SK-N-SH (cell line): ENCODE measurements at regions not wholly inside any gene's neighbourhood (a gene's known extent, or its start where the extent isn't known, plus 50 kb on each side); places are given as distances from the start of the nearest gene placed in this dataset.

ENCODE experiments used
- CTCF ChIA-PET: fragments of 300-600, 350-600 bp; formaldehyde crosslinking; extraction: SDS; loops from one replicate; lab custom pipeline; 2021; lab: Yijun Ruan, JAX
- POLR2A ChIA-PET: fragments of 350-600 bp; sonication (Branson Sonifier 250); formaldehyde crosslinking; extraction: SDS; loops from one replicate; lab custom pipeline; 2020; ENCODE audit warnings: antibody characterized with exemption, inconsistent platforms; lab: Yijun Ruan, JAX
- DNase-seq: peaks from one replicate; pipeline ENCODE4 v3.0.0; 2012
- H2AFZ ChIP-seq: fragments of 200-600 bp; sonication (generic); 2 replicates; pipeline ENCODE4 v1.8.1; 2016; ENCODE audit warnings: antibody characterized with exemption, mild to moderate bottlenecking, low read depth
- H3F3A ChIP-seq: fragments of 200-600 bp; sonication (generic); replicated peaks from 2 replicates; pipeline ENCODE3; 2016; ENCODE audit warnings: antibody characterized with exemption, mild to moderate bottlenecking; ENCODE audit not compliant: insufficient read depth
- H3K27ac ChIP-seq, 2 experiments: fragments of 200-500 bp in 1 of 2; fragments of 200-600 bp in 1 of 2; sonication (Bioruptor generic) in 1 of 2; sonication (generic), shearing (Covaris generic) in 1 of 2; 2 replicates each; pipeline versions ENCODE4 v1.5.1 to v1.6.1; 2014 to 2016; ENCODE audit warnings: low read depth in 2 of 2, inconsistent platforms in 1 of 2, low read length in 1 of 2, mild to moderate bottlenecking in 1 of 2, mixed read lengths in 1 of 2
- H3K27me3 ChIP-seq: fragments of 200-600 bp; sonication (generic), shearing (Covaris generic); 2 replicates; pipeline ENCODE4 v1.6.1; 2016; ENCODE audit warnings: mixed run types; ENCODE audit not compliant: insufficient read depth
- H3K36me3 ChIP-seq, 2 experiments: fragments of 200-500 bp in 1 of 2; fragments of 200-600 bp in 1 of 2; sonication (Bioruptor generic) in 1 of 2; sonication (generic) in 1 of 2; replicated peaks in 1 of 2; 2 replicates each; pipeline versions ENCODE3 to v1.5.1; 2014 to 2016; ENCODE audit warnings: low read length in 1 of 2, mild to moderate bottlenecking in 1 of 2; ENCODE audit not compliant: insufficient read depth in 2 of 2, control insufficient read depth in 1 of 2
- H3K4me1 ChIP-seq, 2 experiments: fragments of 200-500 bp in 1 of 2; fragments of 200-600 bp in 1 of 2; sonication (Bioruptor generic) in 1 of 2; sonication (generic), shearing (Covaris generic) in 1 of 2; 2 replicates each; pipeline versions ENCODE4 v1.5.1 to v1.6.1; 2014 to 2016; ENCODE audit warnings: low read depth in 1 of 2, low read length in 1 of 2, mixed run types in 1 of 2; ENCODE audit not compliant: insufficient read depth in 2 of 2, control insufficient read depth in 1 of 2
- H3K4me2 ChIP-seq: fragments of 200-600 bp; sonication (generic), shearing (Covaris generic); 2 replicates; pipeline ENCODE4 v1.6.1; 2017; ENCODE audit warnings: mixed run types
- H3K4me3 ChIP-seq, 2 experiments: fragments of 200-500 bp in 1 of 2; fragments of 200-600 bp in 1 of 2; sonication (Bioruptor generic) in 1 of 2; sonication (generic), shearing (Covaris generic) in 1 of 2; 2 replicates each; pipeline versions ENCODE4 v1.5.1 to v1.8.1; 2014 to 2016; ENCODE audit warnings: low read depth in 2 of 2, inconsistent platforms in 1 of 2, low read length in 1 of 2, mild to moderate bottlenecking in 1 of 2, mixed read lengths in 1 of 2, moderate library complexity in 1 of 2
- H3K79me2 ChIP-seq: fragments of 200-600 bp; sonication (generic); 2 replicates; pipeline ENCODE4 v1.8.1; 2017; ENCODE audit warnings: mild to moderate bottlenecking; ENCODE audit not compliant: insufficient read depth
- H3K9ac ChIP-seq: fragments of 200-600 bp; sonication (generic); 2 replicates; pipeline ENCODE4 v1.6.1; 2017; ENCODE audit warnings: mixed run types
- H3K9me2 ChIP-seq: fragments of 200-600 bp; sonication (generic); 2 replicates; pipeline ENCODE4 v1.6.1; 2017; ENCODE audit warnings: mixed run types
- H3K9me3 ChIP-seq: fragments of 200-600 bp; sonication (generic); 2 replicates; pipeline ENCODE4 v1.6.1; 2017; ENCODE audit warnings: mixed run types, mild to moderate bottlenecking, moderate library complexity
- H4K20me1 ChIP-seq: fragments of 200-600 bp; sonication (generic); 2 replicates; pipeline ENCODE4 v1.6.1; 2017; ENCODE audit warnings: mild to moderate bottlenecking, mixed run types; ENCODE audit not compliant: insufficient read depth
- EP300 ChIP-seq, 2 experiments: IDR thresholded peaks; 2 replicates each; pipeline versions ENCODE4 v1.4.0 to v1.6.1; 2012; ENCODE audit warnings: borderline replicate concordance in 1 of 2, low read depth in 1 of 2, low read length in 1 of 2
- FOXM1 ChIP-seq: IDR thresholded peaks from 2 replicates; pipeline ENCODE4 v1.4.0; 2012; ENCODE audit warnings: low read depth, mild to moderate bottlenecking
- NFIC ChIP-seq: IDR thresholded peaks from 2 replicates; pipeline ENCODE4 v1.4.0; 2012; ENCODE audit warnings: borderline replicate concordance
- NRF1 ChIP-seq: IDR thresholded peaks from 2 replicates; pipeline ENCODE4 v1.6.1; 2012; ENCODE audit warnings: low read depth, mild to moderate bottlenecking, low read length
- RCOR1 ChIP-seq: fragments of 150-350 bp; IDR thresholded peaks from 2 replicates; pipeline ENCODE4 v1.6.1; 2017; ENCODE audit warnings: antibody characterized with exemption, low read length
- RXRA ChIP-seq: IDR thresholded peaks from 2 replicates; pipeline ENCODE4 v1.4.0; 2012; ENCODE audit warnings: low read depth, mild to moderate bottlenecking, borderline replicate concordance
- TAF1 ChIP-seq: IDR thresholded peaks from 2 replicates; pipeline ENCODE4 v1.6.1; 2012; ENCODE audit warnings: low read depth, mild to moderate bottlenecking, low read length, moderate library complexity, borderline replicate concordance
- YY1 ChIP-seq: IDR thresholded peaks from 2 replicates; pipeline ENCODE4 v1.4.0; 2012; ENCODE audit warnings: low read depth, mild to moderate bottlenecking
- WGBS: methylation state at CpG from one replicate; pipeline ENCODE4 v1.1.6; 2017; ENCODE audit warnings: low lambda C conversion rate; 5-methylcytosine and 5-hydroxymethylcytosine counted together
- TF ChIP-seq, protein P1 (sequence below): IDR thresholded peaks from 2 replicates; pipeline ENCODE4; 2012
- TF ChIP-seq, protein P2 (sequence below): IDR thresholded peaks from 2 replicates; pipeline ENCODE4 v1.6.1; 2012; ENCODE audit warnings: mild to moderate bottlenecking, low read depth, low read length, moderate library complexity
- TF ChIP-seq, protein P3 (sequence below): fragments of 150-350 bp; IDR thresholded peaks from 2 replicates; pipeline ENCODE4 v1.6.1; 2016; ENCODE audit warnings: mild to moderate bottlenecking, low read depth, low read length
- TF ChIP-seq, protein P4 (sequence below): IDR thresholded peaks from 2 replicates; pipeline ENCODE4 v1.4.0; 2012; ENCODE audit warnings: low read depth, borderline replicate concordance

DNA sequence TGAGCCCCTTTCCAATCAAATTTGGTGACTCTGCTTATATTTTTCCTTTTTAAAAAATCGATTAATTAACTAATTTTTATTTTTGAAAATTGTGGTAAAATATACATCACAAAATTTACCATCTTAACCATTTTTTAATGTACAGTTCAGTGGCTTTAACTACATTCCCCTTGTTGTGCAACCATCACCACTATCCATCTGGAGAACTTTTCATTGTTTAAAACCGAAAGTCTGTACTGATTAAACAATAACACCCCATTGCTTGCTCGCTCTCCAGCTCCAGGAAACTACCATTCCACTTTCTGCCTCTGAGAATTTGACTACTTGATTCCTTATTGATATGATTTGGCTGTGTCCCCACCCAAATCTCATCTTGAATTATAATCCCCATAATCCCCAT, 283.4 kb downstream of the C12orf75 start:
- POLR2A ChIA-PET = no interaction called here

DNA sequence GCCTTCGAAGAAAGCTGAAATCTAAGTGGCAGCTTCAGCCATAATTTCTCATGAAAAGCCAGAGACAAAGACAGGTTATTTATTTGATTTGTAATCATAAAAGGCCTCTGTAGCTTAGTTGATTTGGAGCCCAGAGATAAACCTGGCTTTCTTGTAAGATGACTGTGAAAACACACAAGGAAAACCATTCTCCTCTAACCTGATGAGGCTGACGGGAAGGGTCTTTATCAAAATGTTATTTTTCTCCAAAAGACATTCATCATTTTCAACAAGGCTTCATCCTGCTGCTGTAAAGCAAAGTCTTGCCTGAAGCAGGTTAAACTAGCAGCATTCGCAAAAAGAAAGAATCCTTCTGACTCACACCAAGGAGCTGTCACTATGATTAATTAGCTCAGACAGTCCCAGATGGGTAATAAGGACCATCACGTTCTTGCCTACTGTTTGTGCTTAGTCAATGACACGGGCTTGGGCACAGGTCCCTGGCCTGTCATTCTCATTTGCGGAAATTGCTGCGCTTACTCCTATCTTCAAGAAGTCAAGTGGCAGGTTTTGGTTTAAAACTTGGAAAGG, 286.6 kb downstream of the C12orf75 start:
- Histone ChIP-seq H2AFZ (0 out of 2 replicates have a peak overlapping the region, but pooled peaks have one; percentile 17), H3K36me3 (no peaks in the 10 kb centered on the region), H3F3A (no peaks in the 10 kb centered on the region), H3K9ac (no peak overlapping the region), H3K9me2 (no peaks in the 10 kb centered on the region), H3K9me3 (no peaks in the 10 kb centered on the region), H3K27ac (no peak overlapping the region), H3K79me2 (no peaks in the 10 kb centered on the region), H3K4me1 (no peaks in the 10 kb centered on the region), H3K27me3 (no peaks in the 10 kb centered on the region), H3K4me2 (no peak overlapping the region), H3K4me3 (no peak overlapping the region), H4K20me1 (no peaks in the 10 kb centered on the region)
- ChIA-PET CTCF (interaction anchor here (0.7 to 1.3 kb wide), 2 partner anchors 8 to 37 kb away, joined by 3 read pairs; no protein-coding TSS in a partner anchor), POLR2A (no interaction called here)
- TF ChIP-seq TAF1 = no peak
- TF ChIP-seq NFIC = no peak
- TF ChIP-seq, protein P1, sequence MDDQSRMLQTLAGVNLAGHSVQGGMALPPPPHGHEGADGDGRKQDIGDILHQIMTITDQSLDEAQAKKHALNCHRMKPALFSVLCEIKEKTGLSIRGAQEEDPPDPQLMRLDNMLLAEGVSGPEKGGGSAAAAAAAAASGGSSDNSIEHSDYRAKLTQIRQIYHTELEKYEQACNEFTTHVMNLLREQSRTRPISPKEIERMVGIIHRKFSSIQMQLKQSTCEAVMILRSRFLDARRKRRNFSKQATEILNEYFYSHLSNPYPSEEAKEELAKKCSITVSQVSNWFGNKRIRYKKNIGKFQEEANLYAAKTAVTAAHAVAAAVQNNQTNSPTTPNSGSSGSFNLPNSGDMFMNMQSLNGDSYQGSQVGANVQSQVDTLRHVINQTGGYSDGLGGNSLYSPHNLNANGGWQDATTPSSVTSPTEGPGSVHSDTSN = peak; percentile 36; the same call in 1 of the 2 replicates
- 58% methylated on average over 7 of the region's 7 CpGs for WGBS
- no peak for DNase-seq

More for the DNA sequence above, 283.4 kb downstream of the C12orf75 start:
- Histone ChIP-seq H3K9ac (no peak overlapping the region), H3K4me2 (no peak overlapping the region), H2AFZ (no peak overlapping the region), H3K27me3 (no peaks in the 10 kb centered on the region), H3K36me3 (no peaks in the 10 kb centered on the region), H3K9me2 (no peaks in the 10 kb centered on the region), H3K79me2 (no peaks in the 10 kb centered on the region), H3K27ac (no peak overlapping the region), H3F3A (no peaks in the 10 kb centered on the region), H4K20me1 (no peaks in the 10 kb centered on the region), H3K9me3 (no peaks in the 10 kb centered on the region), H3K4me1 (no peaks in the 10 kb centered on the region), H3K4me3 (no peak overlapping the region)
- CTCF ChIA-PET = interaction anchor here (0.8 to 1.5 kb wide), 3 partner anchors 9 to 522 kb away, joined by 3 to 5 read pairs (median 4); no protein-coding TSS in a partner anchor
- 55% methylated on average over 3 of the region's 3 CpGs for WGBS
- no peak for DNase-seq
- TF ChIP-seq RXRA = no peak

DNA sequence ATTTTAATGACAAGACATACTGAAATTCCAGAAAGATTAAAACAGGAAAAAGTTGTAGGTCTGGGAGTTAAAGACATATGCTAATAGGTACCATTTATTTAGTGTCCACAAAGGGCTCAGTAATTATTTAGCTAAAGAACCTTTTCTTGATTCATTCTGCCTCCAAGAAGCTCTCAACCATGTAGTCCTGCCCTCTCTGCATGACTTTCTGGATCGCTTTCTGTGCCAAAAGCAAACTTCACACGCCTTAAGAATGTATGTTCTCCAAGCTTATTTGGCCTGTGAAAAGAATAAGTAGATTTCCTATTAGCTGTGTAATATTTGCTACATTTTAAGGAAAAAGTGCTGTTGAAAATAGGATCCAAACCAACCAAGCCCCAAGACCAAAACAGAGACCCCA, 291.7 kb downstream of the C12orf75 start:
- no peaks in the 10 kb centered on the region for H3K4me1 ChIP-seq
- ChIA-PET POLR2A (no interaction called here), CTCF (interaction anchor here (1.2 to 1.3 kb wide), 2 partner anchors 9 to 11 kb away, joined by 4 read pairs; no protein-coding TSS in a partner anchor)
- H3K9ac ChIP-seq = no peak overlapping the region
- no peak overlapping the region for H2AFZ ChIP-seq
- no peak overlapping the region for H3K4me3 ChIP-seq
- H3F3A ChIP-seq = no peaks in the 10 kb centered on the region
- H3K27ac ChIP-seq = no peak overlapping the region
- no peaks in the 10 kb centered on the region for H3K36me3 ChIP-seq
- no peak for DNase-seq
- H4K20me1 ChIP-seq = no peaks in the 10 kb centered on the region
- no peaks in the 10 kb centered on the region for H3K9me2 ChIP-seq
- no peak for TF ChIP-seq RCOR1
- no peak for TF ChIP-seq TAF1
- TF ChIP-seq YY1 = no peak
- TF ChIP-seq, protein P2, sequence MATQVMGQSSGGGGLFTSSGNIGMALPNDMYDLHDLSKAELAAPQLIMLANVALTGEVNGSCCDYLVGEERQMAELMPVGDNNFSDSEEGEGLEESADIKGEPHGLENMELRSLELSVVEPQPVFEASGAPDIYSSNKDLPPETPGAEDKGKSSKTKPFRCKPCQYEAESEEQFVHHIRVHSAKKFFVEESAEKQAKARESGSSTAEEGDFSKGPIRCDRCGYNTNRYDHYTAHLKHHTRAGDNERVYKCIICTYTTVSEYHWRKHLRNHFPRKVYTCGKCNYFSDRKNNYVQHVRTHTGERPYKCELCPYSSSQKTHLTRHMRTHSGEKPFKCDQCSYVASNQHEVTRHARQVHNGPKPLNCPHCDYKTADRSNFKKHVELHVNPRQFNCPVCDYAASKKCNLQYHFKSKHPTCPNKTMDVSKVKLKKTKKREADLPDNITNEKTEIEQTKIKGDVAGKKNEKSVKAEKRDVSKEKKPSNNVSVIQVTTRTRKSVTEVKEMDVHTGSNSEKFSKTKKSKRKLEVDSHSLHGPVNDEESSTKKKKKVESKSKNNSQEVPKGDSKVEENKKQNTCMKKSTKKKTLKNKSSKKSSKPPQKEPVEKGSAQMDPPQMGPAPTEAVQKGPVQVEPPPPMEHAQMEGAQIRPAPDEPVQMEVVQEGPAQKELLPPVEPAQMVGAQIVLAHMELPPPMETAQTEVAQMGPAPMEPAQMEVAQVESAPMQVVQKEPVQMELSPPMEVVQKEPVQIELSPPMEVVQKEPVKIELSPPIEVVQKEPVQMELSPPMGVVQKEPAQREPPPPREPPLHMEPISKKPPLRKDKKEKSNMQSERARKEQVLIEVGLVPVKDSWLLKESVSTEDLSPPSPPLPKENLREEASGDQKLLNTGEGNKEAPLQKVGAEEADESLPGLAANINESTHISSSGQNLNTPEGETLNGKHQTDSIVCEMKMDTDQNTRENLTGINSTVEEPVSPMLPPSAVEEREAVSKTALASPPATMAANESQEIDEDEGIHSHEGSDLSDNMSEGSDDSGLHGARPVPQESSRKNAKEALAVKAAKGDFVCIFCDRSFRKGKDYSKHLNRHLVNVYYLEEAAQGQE = no peak
- TF ChIP-seq, protein P3, sequence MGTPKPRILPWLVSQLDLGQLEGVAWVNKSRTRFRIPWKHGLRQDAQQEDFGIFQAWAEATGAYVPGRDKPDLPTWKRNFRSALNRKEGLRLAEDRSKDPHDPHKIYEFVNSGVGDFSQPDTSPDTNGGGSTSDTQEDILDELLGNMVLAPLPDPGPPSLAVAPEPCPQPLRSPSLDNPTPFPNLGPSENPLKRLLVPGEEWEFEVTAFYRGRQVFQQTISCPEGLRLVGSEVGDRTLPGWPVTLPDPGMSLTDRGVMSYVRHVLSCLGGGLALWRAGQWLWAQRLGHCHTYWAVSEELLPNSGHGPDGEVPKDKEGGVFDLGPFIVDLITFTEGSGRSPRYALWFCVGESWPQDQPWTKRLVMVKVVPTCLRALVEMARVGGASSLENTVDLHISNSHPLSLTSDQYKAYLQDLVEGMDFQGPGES = no peak
- TF ChIP-seq EP300 (IDR thresholded peaks at IDR 0.05; ENCODE audit: borderline replicate concordance in 1 of 2, low read depth in 1 of 2, low read length in 1 of 2) = no peak
- TF ChIP-seq, protein P4, sequence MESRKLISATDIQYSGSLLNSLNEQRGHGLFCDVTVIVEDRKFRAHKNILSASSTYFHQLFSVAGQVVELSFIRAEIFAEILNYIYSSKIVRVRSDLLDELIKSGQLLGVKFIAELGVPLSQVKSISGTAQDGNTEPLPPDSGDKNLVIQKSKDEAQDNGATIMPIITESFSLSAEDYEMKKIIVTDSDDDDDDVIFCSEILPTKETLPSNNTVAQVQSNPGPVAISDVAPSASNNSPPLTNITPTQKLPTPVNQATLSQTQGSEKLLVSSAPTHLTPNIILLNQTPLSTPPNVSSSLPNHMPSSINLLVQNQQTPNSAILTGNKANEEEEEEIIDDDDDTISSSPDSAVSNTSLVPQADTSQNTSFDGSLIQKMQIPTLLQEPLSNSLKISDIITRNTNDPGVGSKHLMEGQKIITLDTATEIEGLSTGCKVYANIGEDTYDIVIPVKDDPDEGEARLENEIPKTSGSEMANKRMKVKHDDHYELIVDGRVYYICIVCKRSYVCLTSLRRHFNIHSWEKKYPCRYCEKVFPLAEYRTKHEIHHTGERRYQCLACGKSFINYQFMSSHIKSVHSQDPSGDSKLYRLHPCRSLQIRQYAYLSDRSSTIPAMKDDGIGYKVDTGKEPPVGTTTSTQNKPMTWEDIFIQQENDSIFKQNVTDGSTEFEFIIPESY = no peak
- no peak for TF ChIP-seq FOXM1
- no peak for TF ChIP-seq NRF1
- TF ChIP-seq, all 33 proteins: peak for 0
- WGBS = 68% methylated on average over 2 of the region's 2 CpGs
- Histone ChIP-seq H3K9me3 (no peaks in the 10 kb centered on the region), H3K27me3 (no peaks in the 10 kb centered on the region), H3K4me2 (no peak overlapping the region), H3K79me2 (no peaks in the 10 kb centered on the region)
